ACHN (cell line): ENCODE measurements at regions not wholly inside any gene's neighbourhood (a gene's known extent, or its start where the extent isn't known, plus 50 kb on each side); places are given as distances from the start of the nearest gene placed in this dataset.
"Not testable (repeated sequence)": the region's sequence is repeated elsewhere in the genome, so short reads cannot be mapped to it uniquely, and the experiment has no call there.

ENCODE experiments used
- DNase-seq: peaks from one replicate; pipeline ENCODE4 v3.0.0-alpha.2; 2015
- in situ Hi-C: cut with HindIII; loops from 2 replicates; pipeline ENCODE4 v1.10.0; 2017; ENCODE audit warnings: low sequenced_read_pairs, low pct_ligation_motif_present, low pct_unique_long_range_greater_than_20kb

DNA sequence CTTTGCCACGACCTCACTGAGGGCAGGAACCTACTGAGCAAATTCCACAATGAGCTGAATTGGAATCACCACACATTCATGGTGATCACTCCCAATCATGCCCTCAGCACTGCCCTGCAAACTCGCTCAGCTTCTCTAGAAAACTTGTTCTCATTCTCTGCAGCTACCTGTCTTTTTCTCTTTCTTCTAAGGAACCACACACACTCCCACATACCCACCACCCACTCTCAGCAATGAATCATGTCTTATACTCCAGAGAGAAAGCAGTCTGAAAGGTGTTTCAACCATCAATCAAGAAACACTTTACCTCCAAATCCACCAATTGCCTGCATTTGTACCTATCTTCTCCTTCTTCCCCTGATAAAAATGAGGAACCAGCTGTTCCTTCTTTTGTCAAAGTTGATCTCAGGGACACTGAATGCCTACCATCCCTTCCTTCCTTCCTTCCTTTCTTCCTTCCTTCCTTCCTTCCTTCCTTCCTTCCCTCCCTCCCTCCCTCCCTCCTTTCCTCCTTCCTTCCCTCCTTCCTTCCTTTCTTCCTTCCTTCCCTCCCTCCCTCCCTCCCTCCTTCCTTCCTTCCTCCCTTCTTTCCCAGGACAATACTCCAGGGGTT lies 84.6 kb upstream of the SGK1 start:
- in situ Hi-C loops: no loop called here
- DNase-seq: no peak

DNA sequence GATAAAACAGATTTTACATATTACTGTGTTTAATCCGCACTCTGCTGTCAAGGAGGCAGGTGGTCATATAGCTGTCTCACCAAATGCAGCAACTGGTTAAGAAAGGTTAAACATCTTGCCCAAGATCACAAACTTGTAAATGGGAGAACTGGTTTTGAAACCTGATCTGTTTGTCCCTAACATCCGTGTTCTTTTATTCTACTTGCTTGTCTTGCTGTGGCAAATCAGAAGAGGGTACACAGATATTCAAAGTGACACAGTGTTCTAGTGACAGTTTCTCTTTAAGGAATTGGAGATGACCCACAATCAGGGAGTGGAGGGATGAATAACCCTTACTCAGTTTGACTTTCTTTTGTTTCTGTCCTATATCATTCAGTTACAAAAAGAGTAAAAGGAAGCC lies 83.0 kb upstream of the SGK1 start:
- in situ Hi-C loops: no loop called here

DNA sequence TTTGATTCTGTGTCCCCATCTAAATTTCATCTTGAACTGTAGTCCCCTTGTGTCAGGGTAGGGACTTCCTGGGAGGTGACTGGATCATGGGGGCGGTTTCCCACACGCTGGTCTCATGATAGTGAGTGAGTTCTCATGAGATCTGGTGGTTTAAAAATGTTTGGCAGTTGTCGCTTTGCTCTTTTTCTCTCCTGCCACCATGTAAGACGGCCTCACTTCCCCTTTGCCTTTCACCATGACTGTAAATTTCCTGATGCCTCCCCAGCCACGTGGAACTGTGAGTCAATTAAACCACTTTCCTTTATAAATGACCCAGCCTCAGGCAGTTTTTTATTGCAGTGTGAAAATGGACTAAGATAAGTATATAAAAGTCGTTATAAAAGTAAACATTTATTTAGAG lies 80.5 kb upstream of the SGK1 start:
- in situ Hi-C loops: no loop called here
- DNase-seq: no peak

More for the DNA sequence above, 83.0 kb upstream of the SGK1 start:
- DNase-seq: no peak

DNA sequence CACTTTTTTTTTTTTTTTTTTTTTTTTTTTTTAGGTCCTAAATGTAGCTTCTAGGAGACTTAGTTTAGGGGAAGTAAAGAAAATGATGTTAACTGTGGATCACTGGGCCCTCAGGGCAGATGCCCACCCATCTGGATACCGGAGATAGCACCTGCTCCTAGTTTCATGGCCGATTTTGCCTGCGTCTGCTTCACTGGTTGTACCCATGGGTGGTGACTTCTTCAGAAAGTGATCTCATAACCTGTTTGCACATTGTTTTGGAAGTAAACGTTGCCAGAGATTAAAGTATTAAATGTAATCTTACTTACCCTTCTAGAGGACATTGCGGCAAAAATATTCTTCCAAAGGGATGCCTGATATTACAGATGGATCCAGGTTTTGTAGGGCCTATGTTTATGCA lies 79.8 kb upstream of the SGK1 start:
- no peak for DNase-seq
- in situ Hi-C loops: no loop called here

DNA sequence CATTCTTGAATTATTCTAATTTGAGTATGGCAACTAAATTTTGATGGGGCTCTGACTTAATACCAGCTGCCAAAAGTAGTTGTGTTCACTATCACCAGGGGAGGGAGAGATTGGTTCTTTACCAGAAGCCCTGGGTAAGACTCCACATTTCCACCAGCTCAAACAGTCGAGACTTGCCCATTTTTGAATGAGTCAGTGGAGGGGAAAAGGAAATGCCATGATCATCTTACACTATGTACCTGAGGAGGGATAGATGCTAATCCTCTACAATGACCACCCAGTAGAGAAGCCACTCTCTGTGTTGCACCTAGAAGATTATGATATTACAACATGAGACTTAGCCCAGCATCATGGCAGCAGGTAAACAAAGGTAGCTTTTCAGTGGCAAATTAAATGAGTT lies 77.0 kb upstream of the SGK1 start:
- no peak for DNase-seq
- in situ Hi-C loops: no loop called here

DNA sequence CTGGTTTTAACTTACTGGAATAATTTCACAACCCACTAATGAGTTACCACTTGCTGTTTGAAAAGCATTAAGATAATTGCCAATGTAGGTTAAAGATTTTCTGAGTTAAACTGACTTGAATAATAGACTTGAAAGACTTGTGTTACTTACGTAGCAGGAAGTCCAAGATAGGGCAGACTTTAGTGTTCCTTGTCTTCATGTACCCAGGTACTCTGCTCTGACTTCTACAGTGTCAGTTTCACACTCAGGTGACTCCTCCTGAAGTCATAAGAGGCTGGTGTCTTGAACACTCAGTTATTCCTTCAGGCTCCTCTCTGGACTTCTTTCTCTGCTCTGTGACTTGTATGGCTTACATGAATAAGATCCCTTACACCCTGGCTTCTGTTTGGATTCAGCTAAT lies 76.3 kb upstream of the SGK1 start:
- in situ Hi-C loops: no loop called here
- no peak for DNase-seq

DNA sequence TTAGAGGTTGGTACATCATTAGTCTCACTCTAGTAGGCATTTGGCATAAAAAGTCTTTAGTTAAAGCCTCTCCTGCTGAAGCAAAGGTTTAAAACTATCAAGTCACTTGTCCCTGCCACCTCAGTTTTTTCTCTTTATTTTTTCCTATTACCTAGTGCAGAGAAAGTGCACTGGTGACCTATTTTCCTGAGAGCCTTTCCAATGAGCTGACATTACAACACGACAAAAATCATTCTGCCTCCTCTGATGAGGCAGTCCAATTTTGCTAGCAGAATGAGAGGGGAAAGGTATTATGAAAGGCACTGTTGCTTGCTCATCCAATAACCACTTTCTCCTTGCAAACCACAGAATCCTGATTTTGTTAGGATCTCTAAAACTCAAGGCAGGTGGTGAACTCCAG lies 73.3 kb upstream of the SGK1 start:
- in situ Hi-C loops: no loop called here
- no peak for DNase-seq

DNA sequence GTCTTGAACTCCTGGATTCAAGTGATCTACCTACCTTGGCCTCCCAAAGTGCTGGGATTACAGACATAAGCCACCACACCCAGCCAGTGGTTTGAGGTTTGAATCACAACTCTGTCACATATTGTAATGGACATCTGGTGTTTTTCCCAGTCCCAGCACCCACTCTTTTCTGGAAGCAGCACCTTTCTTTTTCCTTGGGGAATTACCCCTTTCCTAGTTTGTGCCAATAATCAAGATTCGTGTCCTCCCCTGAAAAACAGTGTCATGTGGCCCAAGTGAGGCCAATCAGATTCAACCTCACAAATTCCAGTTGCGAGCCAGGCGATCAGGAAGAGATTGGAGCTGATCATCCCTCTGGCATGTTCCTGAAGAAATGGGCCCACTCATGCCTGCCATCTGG lies 71.7 kb upstream of the SGK1 start:
- in situ Hi-C loops: no loop called here
- DNase-seq: no peak

DNA sequence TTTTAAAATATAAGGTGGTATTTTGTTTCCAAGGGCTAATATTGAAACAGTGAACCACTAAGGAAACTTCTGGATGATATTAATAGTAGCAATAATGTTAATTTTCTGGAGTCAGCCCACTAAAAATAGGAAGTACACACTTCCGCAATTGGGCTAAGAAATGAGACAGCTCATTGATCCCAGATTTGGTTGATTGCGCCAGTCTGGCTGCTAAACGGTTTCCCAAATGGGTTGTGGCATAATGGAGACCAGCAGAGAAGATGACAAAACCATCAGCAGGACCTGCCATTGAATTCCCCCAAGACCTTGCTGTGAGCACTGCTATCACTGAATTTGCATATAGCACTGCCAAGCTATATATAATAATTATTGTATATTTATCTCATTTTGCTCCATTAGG lies 71.2 kb upstream of the SGK1 start:
- no peak for DNase-seq
- in situ Hi-C loops: no loop called here

DNA sequence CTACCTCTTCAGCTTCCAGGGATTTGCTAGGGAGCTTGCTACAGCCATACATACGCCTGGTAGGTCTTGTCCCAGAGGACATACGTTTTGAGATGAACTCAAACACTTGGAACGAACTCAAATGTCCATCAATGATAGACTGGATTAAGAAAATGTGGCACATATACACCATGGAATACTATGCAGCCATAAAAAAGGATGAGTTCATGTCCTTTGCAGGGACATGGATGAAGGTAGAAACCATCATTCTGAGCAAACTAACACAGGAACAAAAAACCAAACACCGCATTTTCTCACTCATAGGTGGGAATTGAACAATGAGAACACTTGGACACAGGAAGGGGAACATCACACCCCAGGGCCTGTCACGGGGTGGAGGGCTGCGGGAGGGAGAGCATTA lies 68.6 kb upstream of the SGK1 start:
- DNase-seq: not testable (repeated sequence)

DNA sequence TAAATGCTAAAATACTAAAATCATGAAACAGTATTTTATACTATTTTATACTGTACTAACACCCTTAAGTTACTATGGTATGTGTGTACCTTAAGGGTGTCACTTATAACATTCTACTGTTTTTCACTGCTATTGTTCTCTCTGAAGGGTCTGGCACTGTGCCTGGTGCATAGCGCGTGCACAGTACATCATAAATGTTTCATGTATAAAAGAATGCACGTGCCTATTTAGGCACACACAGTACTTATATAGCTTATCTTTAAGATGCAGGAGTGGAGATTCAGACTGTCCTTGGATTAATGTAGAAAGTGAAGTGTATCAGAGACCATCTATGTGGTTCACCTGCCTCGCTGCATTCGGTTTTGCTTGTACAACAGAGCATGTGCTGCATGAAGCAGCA lies 64.0 kb upstream of the SGK1 start:
- DNase-seq: no peak
- in situ Hi-C loops: no loop called here

More for the DNA sequence above, 68.6 kb upstream of the SGK1 start:
- in situ Hi-C loops: not testable (repeated sequence)

DNA sequence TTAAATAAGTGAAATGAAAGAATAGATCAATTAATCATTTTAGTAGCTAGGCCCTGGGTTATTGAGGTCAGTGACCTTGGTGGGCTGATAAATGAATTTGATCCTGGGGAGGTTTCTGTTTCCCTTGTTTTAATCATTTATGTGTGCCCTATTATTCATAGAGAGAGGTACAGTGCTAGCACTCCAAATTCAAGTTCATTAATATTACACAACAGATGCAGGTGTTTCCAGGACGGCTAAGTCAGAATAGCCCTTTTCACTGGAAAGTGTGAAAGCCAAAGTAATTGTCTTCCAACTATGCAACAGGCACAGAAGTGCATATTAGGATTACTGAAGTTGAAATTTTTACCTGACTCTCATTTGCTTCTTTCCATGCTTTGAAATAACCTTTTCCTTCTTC lies 61.7 kb upstream of the SGK1 start:
- in situ Hi-C loops: no loop called here
- DNase-seq: no peak

DNA sequence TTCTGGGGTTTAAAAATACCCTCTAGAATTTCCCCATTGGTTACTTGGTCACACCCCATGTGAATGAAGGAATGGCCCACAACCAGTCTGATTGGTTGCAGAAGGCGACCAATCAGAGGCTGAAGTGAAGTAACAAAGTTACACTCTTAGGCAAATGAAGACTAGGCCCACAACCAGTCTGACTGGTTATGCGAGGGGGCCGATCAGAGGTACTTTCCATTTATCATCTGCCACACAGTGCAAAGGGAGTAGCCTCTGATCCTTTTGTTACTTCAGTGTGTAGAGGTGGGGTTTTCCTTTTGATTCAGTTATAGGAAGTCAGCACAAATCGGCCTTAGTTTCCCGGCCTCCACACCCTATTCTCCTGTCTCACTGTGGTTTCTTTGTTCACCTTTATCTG lies 61.2 kb upstream of the SGK1 start:
- in situ Hi-C loops: no loop called here
- no peak for DNase-seq

DNA sequence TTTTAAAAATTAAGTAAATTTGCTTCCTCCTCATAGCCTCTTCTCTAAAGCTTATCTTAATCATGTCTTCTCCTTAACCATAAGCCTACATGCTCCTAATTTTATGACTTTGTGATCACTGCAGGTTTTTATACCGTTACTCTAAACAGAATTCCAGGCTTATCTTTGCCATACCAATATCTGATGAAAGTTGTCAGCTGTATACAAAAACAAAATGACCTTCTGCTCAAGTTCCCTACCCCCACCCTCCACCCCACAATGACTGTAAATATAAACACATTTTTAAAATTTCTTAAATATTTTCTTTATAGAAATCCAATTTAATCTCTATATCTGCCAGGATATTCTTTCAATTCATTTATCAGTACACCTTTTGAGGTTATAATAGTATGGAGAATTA lies 60.5 kb upstream of the SGK1 start:
- in situ Hi-C loops: no loop called here

DNA sequence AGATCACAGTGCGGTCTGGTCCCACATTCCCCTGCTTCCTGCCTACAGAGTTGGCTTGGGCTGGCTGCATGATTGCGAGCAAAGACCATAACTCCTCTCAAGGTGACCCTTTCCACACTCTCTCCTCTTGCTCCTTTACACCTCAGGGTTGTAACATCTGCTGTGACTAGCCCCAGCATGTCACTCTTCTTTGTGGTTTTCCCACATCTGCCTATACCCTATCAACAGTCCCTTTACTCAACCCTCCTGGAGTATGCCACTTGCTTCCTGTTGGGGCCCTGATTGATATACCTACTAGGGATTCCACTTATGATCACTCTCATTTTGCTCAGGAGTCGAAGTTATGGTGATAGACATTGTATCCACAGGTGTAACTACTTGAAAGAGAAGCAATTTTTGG lies 58.9 kb upstream of the SGK1 start:
- DNase-seq: no peak
- in situ Hi-C loops: no loop called here

More for the DNA sequence above, 60.5 kb upstream of the SGK1 start:
- DNase-seq: no peak

DNA sequence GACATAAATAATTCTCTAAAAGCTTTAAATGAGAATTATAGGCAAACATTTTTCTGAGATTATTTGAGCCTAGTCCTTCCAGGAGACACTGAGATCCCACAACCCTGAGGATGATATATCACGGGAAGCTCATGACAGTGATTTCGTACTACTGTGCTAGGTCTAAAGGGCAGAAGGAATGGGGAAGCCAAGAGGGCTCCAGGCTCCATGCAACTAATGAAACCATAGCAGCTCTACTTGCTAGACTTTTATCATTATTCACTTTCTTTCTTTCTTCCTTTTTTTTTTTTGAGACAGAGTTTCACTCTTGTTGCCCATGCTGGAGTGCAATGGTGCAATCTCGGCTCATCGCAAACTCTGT lies 57.3 kb upstream of the SGK1 start:
- in situ Hi-C loops: no loop called here
- DNase-seq: no peak

DNA sequence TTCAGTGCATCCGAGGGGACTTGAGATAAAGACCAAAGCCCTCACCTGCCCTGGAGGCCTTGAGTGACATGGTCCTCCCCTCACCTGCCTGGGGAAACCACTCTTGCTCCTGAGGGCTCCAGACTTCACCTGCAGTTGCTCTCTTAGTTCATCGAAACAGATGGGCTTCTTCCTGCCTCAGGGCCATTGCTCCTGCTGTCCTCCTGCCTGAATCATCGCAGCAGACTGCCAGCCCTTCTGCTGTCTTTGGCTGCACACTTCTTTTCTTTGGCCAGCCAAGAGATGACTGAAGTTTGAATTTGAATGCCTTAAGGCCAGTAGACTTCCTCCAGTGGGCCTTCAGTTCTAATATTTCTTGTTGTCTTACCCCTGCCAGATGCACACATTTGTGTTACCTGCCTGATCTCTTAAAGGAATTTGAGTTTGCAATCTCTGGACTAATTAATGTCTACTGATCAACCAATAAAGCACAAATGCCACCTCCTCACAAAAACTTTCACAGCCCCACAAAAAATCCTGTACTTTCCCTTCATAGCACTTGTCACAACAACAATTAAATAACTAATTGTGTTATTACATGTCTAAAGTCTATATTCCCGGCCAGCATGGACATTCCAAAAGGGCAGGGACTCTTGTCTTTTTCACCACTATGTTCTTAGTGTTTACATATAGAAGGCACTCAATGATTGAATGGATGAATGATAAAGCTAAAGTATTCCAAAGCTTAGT lies 56.7 kb upstream of the SGK1 start:
- in situ Hi-C loops: no loop called here

DNA sequence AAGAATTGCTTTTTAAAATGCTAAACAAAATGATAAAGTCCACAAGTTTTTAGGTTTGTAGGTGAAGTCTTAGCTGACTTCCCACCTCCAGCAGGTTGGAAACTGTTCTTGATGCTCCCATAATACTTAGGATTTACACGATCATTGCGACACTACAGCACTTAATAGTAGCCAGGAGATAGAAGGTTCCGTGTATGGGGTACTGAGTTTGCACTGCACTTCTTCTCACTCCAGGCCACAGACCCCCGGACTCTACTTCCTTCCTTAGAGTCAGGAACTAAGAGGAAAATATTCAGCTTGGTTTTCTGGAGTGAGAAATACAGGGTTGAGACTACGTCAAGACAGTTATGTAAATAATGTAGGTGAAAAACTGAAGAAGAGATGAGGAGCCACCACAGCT lies 56.1 kb upstream of the SGK1 start:
- in situ Hi-C loops: no loop called here
- DNase-seq: no peak

More for the DNA sequence above, 56.7 kb upstream of the SGK1 start:
- DNase-seq: no peak

DNA sequence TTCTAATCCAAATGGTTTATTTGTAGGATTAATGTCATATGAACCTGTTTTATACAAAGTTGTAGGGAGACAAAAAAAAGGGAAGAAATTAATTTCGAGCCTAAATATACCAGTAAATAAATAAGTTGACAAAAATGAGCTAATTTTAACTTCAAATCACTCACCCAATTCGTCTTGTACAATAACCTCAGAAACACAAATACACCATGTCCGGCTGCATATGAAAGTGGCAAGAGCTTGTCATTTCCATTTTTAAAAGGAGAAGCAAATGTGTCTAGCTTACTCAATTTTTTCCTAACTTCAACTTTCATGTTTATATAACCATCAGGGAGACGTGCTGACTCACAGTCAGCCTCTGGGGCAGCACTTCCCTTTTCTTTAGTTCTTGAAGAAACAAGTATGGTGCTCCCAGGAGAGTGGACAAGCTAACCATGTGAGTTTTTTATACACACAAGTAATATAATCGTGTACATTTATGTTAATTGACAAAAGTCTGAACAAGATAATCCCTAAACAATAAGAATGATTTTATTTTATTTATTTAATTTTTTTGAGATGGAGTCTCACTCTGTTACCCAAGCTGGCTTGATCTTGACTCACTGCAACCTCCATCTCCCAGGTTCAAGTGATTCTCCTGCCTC lies 55.5 kb upstream of the SGK1 start:
- in situ Hi-C loops: no loop called here
- peak; percentile 18 for DNase-seq

DNA sequence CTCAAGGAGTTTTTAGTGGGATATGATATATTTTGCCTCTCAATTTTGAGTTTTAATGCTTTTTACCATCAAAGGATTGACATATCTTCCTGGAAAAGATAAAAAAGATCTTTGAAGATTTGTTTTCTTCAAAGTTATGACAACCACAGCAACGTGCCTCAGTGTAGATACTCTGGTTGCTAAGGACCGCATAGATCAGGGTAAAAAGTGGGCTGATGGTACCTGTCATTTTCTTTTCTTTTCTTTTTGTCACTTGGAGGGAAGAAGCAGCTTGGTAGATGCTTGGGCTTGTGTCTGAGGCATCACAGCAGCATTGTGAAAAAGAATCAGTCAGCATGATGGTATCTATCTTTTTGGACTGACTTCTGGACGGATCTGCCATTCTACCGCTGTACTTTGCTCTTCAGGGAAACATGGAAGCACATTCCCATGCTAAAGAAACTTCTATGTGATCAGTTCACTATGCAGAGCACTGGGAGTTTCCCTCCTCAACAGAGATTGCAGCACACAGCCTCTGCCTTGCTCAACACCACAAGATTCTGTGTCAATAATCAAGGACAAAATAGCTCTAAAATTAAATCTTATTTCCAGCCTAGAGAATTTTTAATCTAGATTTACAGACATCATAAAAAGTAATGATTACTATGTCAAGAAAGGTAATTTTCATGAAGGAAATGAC lies 54.8 kb upstream of the SGK1 start:
- DNase-seq: no peak

More for the DNA sequence above, 54.8 kb upstream of the SGK1 start:
- in situ Hi-C loops: no loop called here
